HG02943 (cell line): ENCODE measurements at regions not wholly inside any gene's neighbourhood (a gene's known extent, or its start where the extent isn't known, plus 50 kb on each side); places are given as distances from the start of the nearest gene placed in this dataset.

ENCODE experiments used
- ATAC-seq: cut with Tn5 transposase; IDR thresholded peaks from one replicate; pipeline ENCODE4 v1.9.1; 2021; ENCODE audit warnings: mild to moderate bottlenecking, low read depth, moderate library complexity; ENCODE audit not compliant: unreplicated experiment

GRCh38 chr1:105891308-105891707 is 1165.2 kb upstream of the PRMT6 start:
- ATAC-seq: no peak

- ATAC-seq: no peak
Measured at GRCh38 chr1:105894006-105894405, 1162.5 kb upstream of the PRMT6 start.

- no peak for ATAC-seq
Measured at GRCh38 chr1:105909811-105910210, 1146.7 kb upstream of the PRMT6 start.

GRCh38 chr1:105914403-105914802 is 1142.1 kb upstream of the PRMT6 start:
- ATAC-seq: no peak

GRCh38 chr1:105934806-105935205 is 1121.7 kb upstream of the PRMT6 start:
- ATAC-seq: no peak

GRCh38 chr1:105964879-105965278 is 1091.6 kb upstream of the PRMT6 start:
- no peak for ATAC-seq

- no peak for ATAC-seq
Measured at GRCh38 chr1:105997516-105997915, 1059.0 kb upstream of the PRMT6 start.

GRCh38 chr1:106022312-106022902 is 1034.1 kb upstream of the PRMT6 start:
- ATAC-seq: peak; percentile 57

GRCh38 chr1:106027871-106028270 is 1028.6 kb upstream of the PRMT6 start:
- ATAC-seq: no peak

GRCh38 chr1:106037526-106037925 is 1018.9 kb upstream of the PRMT6 start:
- ATAC-seq: no peak

GRCh38 chr1:106038260-106038659 is 1018.2 kb upstream of the PRMT6 start:
- ATAC-seq: no peak

GRCh38 chr1:106043971-106044370 is 1012.5 kb upstream of the PRMT6 start:
- no peak for ATAC-seq

- no peak for ATAC-seq
Measured at GRCh38 chr1:106047210-106047609, 1009.3 kb upstream of the PRMT6 start.

- no peak for ATAC-seq
Measured at GRCh38 chr1:106049595-106049994, 1006.9 kb upstream of the PRMT6 start.

- no peak for ATAC-seq
Measured at GRCh38 chr1:106055855-106056254, 1000.6 kb upstream of the PRMT6 start.

- no peak for ATAC-seq
Measured at GRCh38 chr1:106061586-106062495, 994.6 kb upstream of the PRMT6 start.

- no peak for ATAC-seq
Measured at GRCh38 chr1:106063510-106063909, 993.0 kb upstream of the PRMT6 start.

GRCh38 chr1:106072909-106073600 is 983.4 kb upstream of the PRMT6 start:
- no peak for ATAC-seq

- no peak for ATAC-seq
Measured at GRCh38 chr1:106080608-106081325, 975.7 kb upstream of the PRMT6 start.

- ATAC-seq: no peak
Measured at GRCh38 chr1:106111044-106111443, 945.4 kb upstream of the PRMT6 start.

GRCh38 chr1:106113851-106114250 is 942.6 kb upstream of the PRMT6 start:
- ATAC-seq: no peak
